Keratinocyte (primary cell): ENCODE measurements at regions not wholly inside any gene's neighbourhood (a gene's known extent, or its start where the extent isn't known, plus 50 kb on each side); places are given as distances from the start of the nearest gene placed in this dataset.

ENCODE experiments used
- DNase-seq: peaks from one replicate; pipeline ENCODE4 v3.0.0-alpha.2; 2011; ENCODE audit warnings: low read depth, missing footprints, low spot score
- FAIRE-seq: peaks from 2 replicates; lab custom pipeline; 2011; peaks lifted over from hg19 to GRCh38; lab: Jason Lieb, UNC
- H2AFZ ChIP-seq: 2 replicates; pipeline ENCODE4 v1.6.0; 2012; ENCODE audit warnings: low read length, control low read depth, inconsistent platforms; ENCODE audit not compliant: control insufficient read depth
- H3K27ac ChIP-seq: 2 replicates; pipeline ENCODE4 v1.5.1; 2011; ENCODE audit warnings: low read length; ENCODE audit not compliant: control insufficient read depth, insufficient read depth
- H3K27me3 ChIP-seq: 3 replicates; pipeline ENCODE4 v1.6.0; 2011; ENCODE audit warnings: low read length; ENCODE audit not compliant: control insufficient read depth, insufficient read depth; ENCODE audit errors: extremely low read depth
- H3K36me3 ChIP-seq, 2 experiments: 2 replicates in 1 of 2; 3 replicates in 1 of 2; pipeline ENCODE4 v1.5.1; 2011; ENCODE audit warnings: low read length in 2 of 2, mild to moderate bottlenecking in 1 of 2; ENCODE audit not compliant: control insufficient read depth in 2 of 2, insufficient read depth in 2 of 2; ENCODE audit errors: extremely low read depth in 1 of 2
- H3K4me1 ChIP-seq: 3 replicates; pipeline ENCODE4 v1.5.1; 2011; ENCODE audit warnings: low read length; ENCODE audit not compliant: control insufficient read depth, insufficient read depth; ENCODE audit errors: extremely low read depth
- H3K4me2 ChIP-seq: 3 replicates; pipeline ENCODE4 v1.6.0; 2011; ENCODE audit warnings: low read depth, low read length; ENCODE audit not compliant: control insufficient read depth, insufficient read depth; ENCODE audit errors: extremely low read depth
- H3K4me3 ChIP-seq, 3 experiments: fragments of 200-600 bp in 1 of 3; sonication (generic) in 1 of 3; 2 replicates in 2 of 3; 3 replicates in 1 of 3; pipeline ENCODE4 v1.5.1; 2011 to 2016; ENCODE audit warnings: low read length in 3 of 3, mild to moderate bottlenecking in 3 of 3, control low read depth in 2 of 3, inconsistent platforms in 1 of 3, low read depth in 1 of 3, mixed read lengths in 1 of 3, mixed run types in 1 of 3, moderate library complexity in 1 of 3; ENCODE audit not compliant: control insufficient read depth in 2 of 3, insufficient read depth in 2 of 3; ENCODE audit errors: extremely low read depth in 1 of 3
- H3K79me2 ChIP-seq: 2 replicates; pipeline ENCODE4 v1.6.0; 2012; ENCODE audit warnings: low read length; ENCODE audit not compliant: control insufficient read depth, insufficient read depth
- H3K9ac ChIP-seq: 3 replicates; pipeline ENCODE4 v1.6.0; 2011; ENCODE audit warnings: low read length; ENCODE audit not compliant: control insufficient read depth, insufficient read depth; ENCODE audit errors: extremely low read depth
- H3K9me1 ChIP-seq: 3 replicates; pipeline ENCODE4 v1.6.0; 2011; ENCODE audit warnings: low read length; ENCODE audit not compliant: control insufficient read depth, insufficient read depth; ENCODE audit errors: extremely low read depth
- H3K9me3 ChIP-seq: 2 replicates; pipeline ENCODE4 v1.5.1; 2012; ENCODE audit warnings: low read depth, low read length; ENCODE audit not compliant: control insufficient read depth
- H4K20me1 ChIP-seq: 3 replicates; pipeline ENCODE4 v1.6.0; 2011; ENCODE audit warnings: low read length; ENCODE audit not compliant: control insufficient read depth, insufficient read depth; ENCODE audit errors: extremely low read depth
- EZH2 ChIP-seq: IDR thresholded peaks from one replicate; pipeline ENCODE4 v1.6.1; 2012; ENCODE audit warnings: inconsistent platforms, mild to moderate bottlenecking, low read length, moderate library complexity
- dilution Hi-C: fragments of 300-500 bp; cut with MboI; formaldehyde crosslinking; loops from one replicate; pipeline ENCODE4 v1.7.0; 2020; ENCODE audit warnings: low sequenced_read_pairs; ENCODE audit not compliant: extremely low pct_ligation_motif_present
- TF ChIP-seq, protein P1 (sequence below), 3 experiments: IDR thresholded peaks in 1 of 3; conservative IDR thresholded peaks in 1 of 3; optimal IDR thresholded peaks in 1 of 3; 2 replicates in 2 of 3; 3 replicates in 1 of 3; pipeline versions ENCODE3 to v1.5.1; 2011; ENCODE audit warnings: low read length in 3 of 3, mild to moderate bottlenecking in 3 of 3, moderate library complexity in 2 of 3, control low read depth in 1 of 3, inconsistent platforms in 1 of 3; ENCODE audit not compliant: insufficient read depth in 2 of 3; ENCODE audit errors: extremely low read depth in 1 of 3

DNA sequence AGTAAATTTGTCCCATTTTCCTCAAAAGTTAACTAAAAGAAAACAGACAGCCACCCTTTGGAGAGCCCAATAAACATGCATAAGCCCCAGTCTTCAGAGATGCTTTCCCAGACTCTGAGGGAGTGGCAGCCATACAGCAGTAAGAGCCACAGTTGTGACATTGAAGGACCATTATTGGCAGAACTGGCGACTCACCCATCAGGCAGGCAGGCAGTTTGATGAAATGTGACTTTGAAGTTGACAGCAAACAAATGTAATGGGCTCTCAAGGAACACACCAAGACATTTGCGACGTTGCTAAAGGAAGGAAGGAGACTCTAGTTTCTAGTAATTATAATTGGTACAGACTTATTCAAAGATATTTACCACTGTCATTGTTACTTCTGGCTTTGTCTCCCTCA, 287.5 kb upstream of the PHYHIPL start:
- Histone ChIP-seq H3K9me1 (no peaks in the 10 kb centered on the region), H3K4me2 (no peak overlapping the region), H3K9me3 (no peaks in the 10 kb centered on the region), H3K79me2 (no peaks in the 10 kb centered on the region), H3K4me3 (no peak overlapping the region), H3K9ac (no peak overlapping the region), H3K36me3 (no peaks in the 10 kb centered on the region), H4K20me1 (no peaks in the 10 kb centered on the region), H2AFZ (no peak overlapping the region), H3K4me1 (no peaks in the 10 kb centered on the region), H3K27ac (no peak overlapping the region), H3K27me3 (no peaks in the 10 kb centered on the region)
- FAIRE-seq (no peak), DNase-seq (no peak)
- TF ChIP-seq, protein P1, sequence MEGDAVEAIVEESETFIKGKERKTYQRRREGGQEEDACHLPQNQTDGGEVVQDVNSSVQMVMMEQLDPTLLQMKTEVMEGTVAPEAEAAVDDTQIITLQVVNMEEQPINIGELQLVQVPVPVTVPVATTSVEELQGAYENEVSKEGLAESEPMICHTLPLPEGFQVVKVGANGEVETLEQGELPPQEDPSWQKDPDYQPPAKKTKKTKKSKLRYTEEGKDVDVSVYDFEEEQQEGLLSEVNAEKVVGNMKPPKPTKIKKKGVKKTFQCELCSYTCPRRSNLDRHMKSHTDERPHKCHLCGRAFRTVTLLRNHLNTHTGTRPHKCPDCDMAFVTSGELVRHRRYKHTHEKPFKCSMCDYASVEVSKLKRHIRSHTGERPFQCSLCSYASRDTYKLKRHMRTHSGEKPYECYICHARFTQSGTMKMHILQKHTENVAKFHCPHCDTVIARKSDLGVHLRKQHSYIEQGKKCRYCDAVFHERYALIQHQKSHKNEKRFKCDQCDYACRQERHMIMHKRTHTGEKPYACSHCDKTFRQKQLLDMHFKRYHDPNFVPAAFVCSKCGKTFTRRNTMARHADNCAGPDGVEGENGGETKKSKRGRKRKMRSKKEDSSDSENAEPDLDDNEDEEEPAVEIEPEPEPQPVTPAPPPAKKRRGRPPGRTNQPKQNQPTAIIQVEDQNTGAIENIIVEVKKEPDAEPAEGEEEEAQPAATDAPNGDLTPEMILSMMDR (optimal IDR thresholded peaks at IDR 0.05 in 1 of 3, IDR thresholded peaks at IDR 0.05 in 1 of 3, conservative IDR thresholded peaks at IDR 0.05 in 1 of 3; ENCODE audit: extremely low read depth in 1 of 3, insufficient read depth in 2 of 3, low read length in 3 of 3), result no peak
- dilution Hi-C loops, result no loop called here

DNA sequence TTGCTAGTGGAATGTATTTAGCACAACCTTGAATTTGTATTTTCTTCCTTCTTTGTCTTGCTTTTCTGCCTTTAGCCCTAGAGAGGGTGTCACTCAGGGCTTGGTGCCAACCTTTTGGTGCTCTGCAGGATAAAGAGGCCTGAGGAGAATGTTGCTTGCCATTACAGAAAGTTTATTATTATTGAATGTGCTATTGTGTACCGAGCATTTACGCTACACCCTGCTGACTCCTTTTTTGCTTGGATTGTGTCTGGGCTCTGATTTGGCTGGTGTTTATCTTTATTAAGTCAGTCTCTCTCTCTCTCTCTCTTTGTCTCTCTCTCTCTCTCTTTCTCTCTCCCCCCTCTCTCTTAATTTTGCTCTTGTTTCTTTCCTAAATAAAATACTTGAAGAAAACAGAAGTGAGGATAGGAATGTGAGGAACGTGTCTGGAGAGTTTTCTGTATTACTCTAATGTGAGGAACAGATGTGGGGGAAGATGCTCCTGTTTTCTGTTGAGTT, 284.4 kb upstream of the PHYHIPL start:
- H3K9ac ChIP-seq, result no peak overlapping the region
- FAIRE-seq, result no peak
- no peak for DNase-seq
- no peak overlapping the region for H3K4me2 ChIP-seq
- no peaks in the 10 kb centered on the region for H4K20me1 ChIP-seq
- H3K9me1 ChIP-seq, result no peaks in the 10 kb centered on the region
- TF ChIP-seq EZH2, result no peak
- TF ChIP-seq, protein P1 (optimal IDR thresholded peaks at IDR 0.05 in 1 of 3, IDR thresholded peaks at IDR 0.05 in 1 of 3, conservative IDR thresholded peaks at IDR 0.05 in 1 of 3; ENCODE audit: extremely low read depth in 1 of 3, insufficient read depth in 2 of 3, low read length in 3 of 3), result no peak
- no peak overlapping the region for H2AFZ ChIP-seq
- H3K79me2 ChIP-seq, result no peaks in the 10 kb centered on the region
- H3K27me3 ChIP-seq, result no peaks in the 10 kb centered on the region
- H3K9me3 ChIP-seq, result no peaks in the 10 kb centered on the region
- H3K4me3 ChIP-seq, result no peak overlapping the region
- H3K36me3 ChIP-seq, result no peaks in the 10 kb centered on the region
- dilution Hi-C loops, result no loop called here
- no peak overlapping the region for H3K27ac ChIP-seq
- H3K4me1 ChIP-seq, result no peaks in the 10 kb centered on the region
